ENCODE measurements at regions not wholly inside any gene's neighbourhood (a gene's known extent, or its start where the extent isn't known, plus 50 kb on each side); places are given as distances from the start of the nearest gene placed in this dataset.

- Histone ChIP-seq H3K4me3 (ENCODE audit: low read length) (no peak overlapping the region), H3K27me3 (ENCODE audit: control insufficient read depth in 1 of 2, insufficient read depth in 2 of 2, low read length in 2 of 2) (no peaks in the 10 kb centered on the region), H3K36me3 (ENCODE audit: insufficient read depth, low read length) (no peaks in the 10 kb centered on the region), H3K4me1 (ENCODE audit: insufficient read depth, low read length) (no peaks in the 10 kb centered on the region), H3K27ac (ENCODE audit: low read depth in 1 of 2, low read length in 2 of 2) (no peak overlapping the region), H3K9me3 (ENCODE audit: control insufficient read depth in 1 of 2, insufficient read depth in 1 of 2, low read length in 2 of 2) (peaks cover 0 to 4% of the 10 kb centered on the region in 2 experiments)
- POLR2A ChIA-PET = no interaction called here
- DNase-seq = no peak
- Mint-ChIP-seq H3K36me3 (ENCODE audit: low read depth) (no peaks in the 10 kb centered on the region), H3K4me1 (ENCODE audit: low read depth) (no peaks in the 10 kb centered on the region), H3K4me3 (no peak overlapping the region), H3K27ac (no peak overlapping the region), H3K27me3 (no peaks in the 10 kb centered on the region), H3K9me3 (peaks cover 9% of the 10 kb centered on the region)
- CTCF ChIA-PET = no interaction called here
- intact Hi-C loops (cut with DNase I, micrococcal nuclease) = no loop called here
- ATAC-seq (ENCODE audit: poor library complexity) = no peak
- TF ChIP-seq CTCF (IDR thresholded peaks at IDR 0.05) = no peak
These were observed 901.6 kb downstream of the TUSC7 start for GRCh38 chr3:117611211-117611610.

GRCh38 chr3:117616227-117616626 lies 906.6 kb downstream of the TUSC7 start:
- no peak for TF ChIP-seq CTCF (IDR thresholded peaks at IDR 0.05)
- H3K4me1 ChIP-seq (ENCODE audit: insufficient read depth, low read length) = no peaks in the 10 kb centered on the region
- ATAC-seq (ENCODE audit: poor library complexity) (no peak), DNase-seq (no peak)
- Mint-ChIP-seq H3K36me3 (ENCODE audit: low read depth) (no peaks in the 10 kb centered on the region), H3K9me3 (peaks cover 11% of the 10 kb centered on the region), H3K4me1 (ENCODE audit: low read depth) (no peaks in the 10 kb centered on the region), H3K4me3 (no peak overlapping the region), H3K27me3 (no peaks in the 10 kb centered on the region), H3K27ac (no peak overlapping the region)
- H3K9me3 ChIP-seq (ENCODE audit: control insufficient read depth in 1 of 2, insufficient read depth in 1 of 2, low read length in 2 of 2) = no peaks in the 10 kb centered on the region
- no peaks in the 10 kb centered on the region for H3K27me3 ChIP-seq (ENCODE audit: control insufficient read depth in 1 of 2, insufficient read depth in 2 of 2, low read length in 2 of 2)
- no peak overlapping the region for H3K27ac ChIP-seq (ENCODE audit: low read depth in 1 of 2, low read length in 2 of 2)
- ChIA-PET POLR2A (no interaction called here), CTCF (no interaction called here)
- no peaks in the 10 kb centered on the region for H3K36me3 ChIP-seq (ENCODE audit: insufficient read depth, low read length)
- no peak overlapping the region for H3K4me3 ChIP-seq (ENCODE audit: low read length)
- intact Hi-C loops (cut with DNase I, micrococcal nuclease) = no loop called here

- no peak overlapping the region for H3K4me3 ChIP-seq (ENCODE audit: low read length)
- H3K9me3 ChIP-seq (ENCODE audit: control insufficient read depth in 1 of 2, insufficient read depth in 1 of 2, low read length in 2 of 2) = no peaks in the 10 kb centered on the region
- CTCF ChIA-PET = no interaction called here
- intact Hi-C loops (cut with DNase I, micrococcal nuclease) = no loop called here
- peaks cover 5% of the 10 kb centered on the region for H3K9me3 Mint-ChIP-seq
- H3K27ac Mint-ChIP-seq = no peak overlapping the region
- no peaks in the 10 kb centered on the region for H3K4me1 Mint-ChIP-seq (ENCODE audit: low read depth)
- no peak for DNase-seq
- no peak overlapping the region for H3K27ac ChIP-seq (ENCODE audit: low read depth in 1 of 2, low read length in 2 of 2)
- ATAC-seq (ENCODE audit: poor library complexity) = no peak
- H3K27me3 ChIP-seq (ENCODE audit: control insufficient read depth in 1 of 2, insufficient read depth in 2 of 2, low read length in 2 of 2) = no peaks in the 10 kb centered on the region
- TF ChIP-seq CTCF (IDR thresholded peaks at IDR 0.05) = no peak
- no peaks in the 10 kb centered on the region for H3K4me1 ChIP-seq (ENCODE audit: insufficient read depth, low read length)
- no peaks in the 10 kb centered on the region for H3K27me3 Mint-ChIP-seq
- no peaks in the 10 kb centered on the region for H3K36me3 ChIP-seq (ENCODE audit: insufficient read depth, low read length)
- POLR2A ChIA-PET = no interaction called here
- no peaks in the 10 kb centered on the region for H3K36me3 Mint-ChIP-seq (ENCODE audit: low read depth)
- no peak overlapping the region for H3K4me3 Mint-ChIP-seq
These were observed 908.3 kb downstream of the TUSC7 start for GRCh38 chr3:117617906-117618305.

Data from CD4-positive, alpha-beta T cell (primary cell).